Neural cell (in vitro differentiated cells): ENCODE measurements at regions not wholly inside any gene's neighbourhood (a gene's known extent, or its start where the extent isn't known, plus 50 kb on each side); places are given as distances from the start of the nearest gene placed in this dataset.

Experiments
- H2AFZ ChIP-seq: fragments of 200-600, 300-800 bp; sonication (generic), shearing (Covaris generic); 2 replicates; pipeline ENCODE4 v1.6.0; 2014; ENCODE audit warnings: low read depth, mild to moderate bottlenecking, antibody characterized with exemption, low read length, moderate library complexity
- H3F3A ChIP-seq: fragments of 200-600 bp; shearing (Covaris generic); 2 replicates; pipeline ENCODE4 v1.6.1; 2016; ENCODE audit warnings: mild to moderate bottlenecking, moderate library complexity, mixed read lengths, antibody characterized with exemption, low read length; ENCODE audit not compliant: insufficient read depth, poor library complexity, severe bottlenecking
- H3K27ac ChIP-seq: fragments of 200-600, 300-800 bp; sonication (generic), shearing (Covaris generic); 2 replicates; pipeline ENCODE4 v1.5.1; 2014; ENCODE audit warnings: mild to moderate bottlenecking, low read length, moderate library complexity
- H3K27me3 ChIP-seq: fragments of 300-800, 200-600 bp; sonication (generic), shearing (Covaris generic); 2 replicates; pipeline ENCODE4 v1.6.0; 2014; ENCODE audit warnings: mild to moderate bottlenecking, low read depth, low read length, moderate library complexity; ENCODE audit not compliant: insufficient read depth
- H3K36me3 ChIP-seq: fragments of 300-800, 200-600 bp; sonication (generic), shearing (Covaris generic); 2 replicates; pipeline ENCODE4 v1.5.1; 2014; ENCODE audit warnings: mild to moderate bottlenecking, antibody characterized with exemption, low read length, moderate library complexity; ENCODE audit not compliant: insufficient read depth
- H3K4me2 ChIP-seq: fragments of 300-800, 200-600 bp; sonication (generic), shearing (Covaris generic); 2 replicates; pipeline ENCODE4 v1.6.0; 2014; ENCODE audit warnings: mild to moderate bottlenecking, low read length
- H3K4me3 ChIP-seq: fragments of 300-800, 200-600 bp; sonication (generic), shearing (Covaris generic); 2 replicates; pipeline ENCODE4 v1.5.1; 2014; ENCODE audit warnings: mild to moderate bottlenecking, low read length, moderate library complexity
- H3K79me2 ChIP-seq: fragments of 200-600 bp; shearing (Covaris generic); replicated peaks from 2 replicates; pipeline ENCODE4 v1.6.0; 2014; ENCODE audit warnings: mild to moderate bottlenecking, low read length, moderate library complexity; ENCODE audit not compliant: insufficient read depth
- H3K9ac ChIP-seq: fragments of 300-800, 200-600 bp; sonication (generic), shearing (Covaris generic); 2 replicates; pipeline ENCODE4 v1.6.1; 2016; ENCODE audit warnings: mild to moderate bottlenecking, low read length, mixed read lengths
- H3K9me2 ChIP-seq: fragments of 200-600 bp; shearing (Covaris generic); 2 replicates; pipeline ENCODE4 v1.6.1; 2016; ENCODE audit warnings: mild to moderate bottlenecking, low read length, mixed read lengths; ENCODE audit not compliant: insufficient read depth
- H3K9me3 ChIP-seq: fragments of 200-600, 300-800 bp; sonication (generic), shearing (Covaris generic); 2 replicates; pipeline ENCODE4 v1.6.1; 2016; ENCODE audit warnings: mild to moderate bottlenecking, mixed run types, low read length, moderate library complexity, mixed read lengths
- H4K20me1 ChIP-seq: fragments of 200-600 bp; shearing (Covaris generic); 2 replicates; pipeline ENCODE4 v1.6.1; 2016; ENCODE audit warnings: mild to moderate bottlenecking, mixed run types; ENCODE audit not compliant: insufficient read depth
- EP300 ChIP-seq: fragments of 450-650 bp; conservative IDR thresholded peaks from 2 replicates; pipeline ENCODE4 v1.6.1; 2014; ENCODE audit warnings: antibody characterized with exemption, mild to moderate bottlenecking, moderate library complexity; ENCODE audit not compliant: poor library complexity, severe bottlenecking
- EZH2 ChIP-seq: fragments of 200-600, 300-800 bp; shearing (Covaris generic), sonication (generic); IDR thresholded peaks from 2 replicates; pipeline ENCODE4 v1.6.1; 2014; ENCODE audit warnings: antibody characterized with exemption, low read length, borderline replicate concordance, mild to moderate bottlenecking; ENCODE audit not compliant: insufficient read depth, poor library complexity, severe bottlenecking
- MXI1 ChIP-seq: fragments of 450-650 bp; conservative IDR thresholded peaks from 2 replicates; pipeline ENCODE4 v1.6.1; 2014; ENCODE audit warnings: antibody characterized with exemption, mild to moderate bottlenecking; ENCODE audit not compliant: poor library complexity, severe bottlenecking
- POLR2AphosphoS5 ChIP-seq: IDR thresholded peaks from 2 replicates; pipeline ENCODE4 v1.6.1; 2012
- RAD21 ChIP-seq: fragments of 450-650 bp; conservative IDR thresholded peaks from 2 replicates; pipeline ENCODE4 v1.6.1; 2014; ENCODE audit warnings: antibody characterized with exemption, mild to moderate bottlenecking, moderate library complexity
- SMC3 ChIP-seq: fragments of 450-650 bp; conservative IDR thresholded peaks from 2 replicates; pipeline ENCODE4 v1.6.1; 2014; ENCODE audit warnings: antibody characterized with exemption, mild to moderate bottlenecking, moderate library complexity; ENCODE audit not compliant: poor library complexity
- TAF1 ChIP-seq: IDR thresholded peaks from 2 replicates; pipeline ENCODE4 v1.6.1; 2012; ENCODE audit warnings: low read depth
- TF ChIP-seq, protein P1 (sequence below): IDR thresholded peaks from 2 replicates; pipeline ENCODE4 v1.6.1; 2012; ENCODE audit warnings: borderline replicate concordance
- TF ChIP-seq, protein P2 (sequence below): fragments of 450-650 bp; IDR thresholded peaks from 2 replicates; pipeline ENCODE4 v1.5.1; 2014; ENCODE audit warnings: antibody characterized with exemption, mild to moderate bottlenecking, moderate library complexity; ENCODE audit not compliant: poor library complexity, severe bottlenecking

DNA sequence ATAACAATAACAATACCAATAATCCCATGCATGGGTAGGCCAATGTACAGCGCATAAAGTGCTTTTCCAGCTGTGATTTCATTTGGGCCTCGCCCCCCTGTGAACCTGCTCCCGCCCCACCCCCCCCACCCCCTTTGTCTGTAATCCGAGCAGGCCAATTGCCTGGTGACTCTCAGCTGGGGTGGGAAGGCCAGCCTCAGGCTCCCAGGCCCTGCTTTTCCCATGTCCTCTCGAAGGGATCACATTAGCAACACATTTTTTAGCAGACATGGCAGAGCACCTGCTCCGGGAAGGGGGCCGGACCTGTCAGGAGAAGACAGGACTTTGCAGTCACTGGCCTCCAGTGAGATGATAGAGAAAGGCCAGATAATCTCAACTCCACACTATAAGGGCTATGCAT lies 439.3 kb downstream of the RPS24 start:
- Histone ChIP-seq H3K27ac (no peak overlapping the region), H3K4me2 (no peak overlapping the region), H4K20me1 (no peaks in the 10 kb centered on the region), H3K4me3 (no peak overlapping the region), H3F3A (no peaks in the 10 kb centered on the region), H3K79me2 (no peaks in the 10 kb centered on the region), H3K27me3 (no peaks in the 10 kb centered on the region), H2AFZ (no peak overlapping the region), H3K36me3 (no peaks in the 10 kb centered on the region), H3K9ac (no peak overlapping the region), H3K9me2 (no peaks in the 10 kb centered on the region), H3K9me3 (no peaks in the 10 kb centered on the region)
- TF ChIP-seq POLR2AphosphoS5, result no peak

DNA sequence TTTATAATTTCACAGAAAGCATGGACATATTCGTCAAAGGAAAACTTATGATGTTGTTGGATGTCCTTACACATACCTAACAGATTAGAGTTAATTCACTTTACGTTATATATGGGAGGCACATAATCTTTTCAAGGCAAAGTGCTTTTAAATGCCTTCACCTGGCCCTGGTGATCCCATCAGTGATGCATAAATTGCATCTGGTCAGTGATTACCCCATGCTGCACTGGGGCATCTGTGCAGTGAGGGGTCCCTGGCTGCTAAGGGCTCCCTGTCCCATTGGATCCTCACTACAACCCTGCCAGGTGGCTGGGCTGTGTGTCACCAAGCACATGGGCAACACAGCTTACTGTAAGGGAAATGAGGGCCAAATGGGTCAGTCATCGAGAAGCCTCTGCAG lies 441.1 kb downstream of the RPS24 start:
- H3K27me3 ChIP-seq, result no peaks in the 10 kb centered on the region
- no peak overlapping the region for H3K9ac ChIP-seq
- H2AFZ ChIP-seq, result no peak overlapping the region
- no peaks in the 10 kb centered on the region for H4K20me1 ChIP-seq
- H3K36me3 ChIP-seq, result no peaks in the 10 kb centered on the region
- no peaks in the 10 kb centered on the region for H3K79me2 ChIP-seq
- no peaks in the 10 kb centered on the region for H3K9me2 ChIP-seq
- no peaks in the 10 kb centered on the region for H3F3A ChIP-seq
- TF ChIP-seq RAD21 (no peak), SMC3 (no peak), TAF1 (no peak), POLR2AphosphoS5 (no peak), EZH2 (no peak), MXI1 (no peak), EP300 (no peak)
- TF ChIP-seq, protein P1, sequence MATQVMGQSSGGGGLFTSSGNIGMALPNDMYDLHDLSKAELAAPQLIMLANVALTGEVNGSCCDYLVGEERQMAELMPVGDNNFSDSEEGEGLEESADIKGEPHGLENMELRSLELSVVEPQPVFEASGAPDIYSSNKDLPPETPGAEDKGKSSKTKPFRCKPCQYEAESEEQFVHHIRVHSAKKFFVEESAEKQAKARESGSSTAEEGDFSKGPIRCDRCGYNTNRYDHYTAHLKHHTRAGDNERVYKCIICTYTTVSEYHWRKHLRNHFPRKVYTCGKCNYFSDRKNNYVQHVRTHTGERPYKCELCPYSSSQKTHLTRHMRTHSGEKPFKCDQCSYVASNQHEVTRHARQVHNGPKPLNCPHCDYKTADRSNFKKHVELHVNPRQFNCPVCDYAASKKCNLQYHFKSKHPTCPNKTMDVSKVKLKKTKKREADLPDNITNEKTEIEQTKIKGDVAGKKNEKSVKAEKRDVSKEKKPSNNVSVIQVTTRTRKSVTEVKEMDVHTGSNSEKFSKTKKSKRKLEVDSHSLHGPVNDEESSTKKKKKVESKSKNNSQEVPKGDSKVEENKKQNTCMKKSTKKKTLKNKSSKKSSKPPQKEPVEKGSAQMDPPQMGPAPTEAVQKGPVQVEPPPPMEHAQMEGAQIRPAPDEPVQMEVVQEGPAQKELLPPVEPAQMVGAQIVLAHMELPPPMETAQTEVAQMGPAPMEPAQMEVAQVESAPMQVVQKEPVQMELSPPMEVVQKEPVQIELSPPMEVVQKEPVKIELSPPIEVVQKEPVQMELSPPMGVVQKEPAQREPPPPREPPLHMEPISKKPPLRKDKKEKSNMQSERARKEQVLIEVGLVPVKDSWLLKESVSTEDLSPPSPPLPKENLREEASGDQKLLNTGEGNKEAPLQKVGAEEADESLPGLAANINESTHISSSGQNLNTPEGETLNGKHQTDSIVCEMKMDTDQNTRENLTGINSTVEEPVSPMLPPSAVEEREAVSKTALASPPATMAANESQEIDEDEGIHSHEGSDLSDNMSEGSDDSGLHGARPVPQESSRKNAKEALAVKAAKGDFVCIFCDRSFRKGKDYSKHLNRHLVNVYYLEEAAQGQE, result no peak
- TF ChIP-seq, protein P2, sequence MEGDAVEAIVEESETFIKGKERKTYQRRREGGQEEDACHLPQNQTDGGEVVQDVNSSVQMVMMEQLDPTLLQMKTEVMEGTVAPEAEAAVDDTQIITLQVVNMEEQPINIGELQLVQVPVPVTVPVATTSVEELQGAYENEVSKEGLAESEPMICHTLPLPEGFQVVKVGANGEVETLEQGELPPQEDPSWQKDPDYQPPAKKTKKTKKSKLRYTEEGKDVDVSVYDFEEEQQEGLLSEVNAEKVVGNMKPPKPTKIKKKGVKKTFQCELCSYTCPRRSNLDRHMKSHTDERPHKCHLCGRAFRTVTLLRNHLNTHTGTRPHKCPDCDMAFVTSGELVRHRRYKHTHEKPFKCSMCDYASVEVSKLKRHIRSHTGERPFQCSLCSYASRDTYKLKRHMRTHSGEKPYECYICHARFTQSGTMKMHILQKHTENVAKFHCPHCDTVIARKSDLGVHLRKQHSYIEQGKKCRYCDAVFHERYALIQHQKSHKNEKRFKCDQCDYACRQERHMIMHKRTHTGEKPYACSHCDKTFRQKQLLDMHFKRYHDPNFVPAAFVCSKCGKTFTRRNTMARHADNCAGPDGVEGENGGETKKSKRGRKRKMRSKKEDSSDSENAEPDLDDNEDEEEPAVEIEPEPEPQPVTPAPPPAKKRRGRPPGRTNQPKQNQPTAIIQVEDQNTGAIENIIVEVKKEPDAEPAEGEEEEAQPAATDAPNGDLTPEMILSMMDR, result no peak
- H3K4me2 ChIP-seq, result no peak overlapping the region
- H3K27ac ChIP-seq, result no peak overlapping the region
- no peak overlapping the region for H3K4me3 ChIP-seq
- H3K9me3 ChIP-seq, result no peaks in the 10 kb centered on the region

DNA sequence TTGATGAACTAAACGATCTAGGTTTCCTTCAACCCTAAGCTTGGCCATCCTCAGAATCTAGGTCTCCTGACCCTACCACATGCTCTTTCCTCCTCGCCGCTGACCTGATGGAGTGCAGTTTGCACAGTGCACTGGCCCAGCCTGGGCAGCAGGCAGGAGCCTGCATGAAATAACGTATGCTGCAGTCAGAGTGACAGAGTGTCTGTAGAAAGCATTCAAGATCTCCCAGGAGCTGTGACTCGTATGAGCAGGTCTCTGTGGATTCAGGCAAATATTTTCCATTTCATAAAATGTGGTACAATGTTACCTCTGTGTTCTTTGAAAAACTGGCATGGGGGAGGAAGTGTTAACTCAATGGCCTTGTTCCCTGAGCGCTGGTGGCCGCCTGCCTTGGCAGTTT lies 441.8 kb downstream of the RPS24 start:
- Histone ChIP-seq H3K79me2 (no peaks in the 10 kb centered on the region), H3K9me3 (no peaks in the 10 kb centered on the region), H3K4me2 (no peak overlapping the region), H3K9me2 (no peaks in the 10 kb centered on the region), H3K9ac (no peak overlapping the region), H3K36me3 (no peaks in the 10 kb centered on the region), H3F3A (no peaks in the 10 kb centered on the region), H4K20me1 (no peaks in the 10 kb centered on the region), H3K4me3 (no peak overlapping the region), H3K27me3 (no peaks in the 10 kb centered on the region), H2AFZ (no peak overlapping the region), H3K27ac (no peak overlapping the region)
- TF ChIP-seq TAF1 (no peak), MXI1 (no peak), EZH2 (no peak), POLR2AphosphoS5 (no peak), RAD21 (no peak), EP300 (no peak), SMC3 (no peak)
- TF ChIP-seq, protein P1, result no peak
- TF ChIP-seq, protein P2, result no peak
